GM23338 (cell line): ENCODE measurements at regions not wholly inside any gene's neighbourhood (a gene's known extent, or its start where the extent isn't known, plus 50 kb on each side); places are given as distances from the start of the nearest gene placed in this dataset.
"Not testable (repeated sequence)": the region's sequence is repeated elsewhere in the genome, so short reads cannot be mapped to it uniquely, and the experiment has no call there.

Experiments used
- ATAC-seq: fragments of 200-7000 bp; cut with Tn5 transposase; 3 replicates; pipeline ENCODE4 v1.9.1; 2020
- DNase-seq: peaks from one replicate; pipeline ENCODE4 v3.0.0-alpha.2; 2015; ENCODE audit warnings: low spot score
- H2AFZ ChIP-seq: fragments of 200-600 bp; sonication (generic); 2 replicates; pipeline ENCODE4 v1.8.0; 2016; ENCODE audit warnings: antibody characterized with exemption, mild to moderate bottlenecking, moderate library complexity
- H3F3A ChIP-seq: fragments of 200-600 bp; sonication (generic); replicated peaks from 2 replicates; pipeline ENCODE4 v1.8.0; 2017; ENCODE audit warnings: antibody characterized with exemption, mixed run types, low read depth
- H3K27ac ChIP-seq: fragments of 200-600 bp; sonication (generic); 2 replicates; pipeline ENCODE4 v1.6.1; 2016; ENCODE audit warnings: low read depth
- H3K27me3 ChIP-seq: fragments of 200-600 bp; sonication (generic); 2 replicates; pipeline ENCODE4 v1.8.0; 2016; ENCODE audit warnings: mild to moderate bottlenecking, mixed run types, moderate library complexity; ENCODE audit not compliant: insufficient read depth
- H3K36me3 ChIP-seq: fragments of 200-600 bp; sonication (generic); 2 replicates; pipeline ENCODE4 v1.8.0; 2016; ENCODE audit warnings: mild to moderate bottlenecking; ENCODE audit not compliant: insufficient read depth
- H3K4me1 ChIP-seq: fragments of 200-600 bp; sonication (generic); 2 replicates; pipeline ENCODE4 v1.8.0; 2016; ENCODE audit warnings: mild to moderate bottlenecking, moderate library complexity; ENCODE audit not compliant: insufficient read depth
- H3K4me2 ChIP-seq: fragments of 200-600 bp; sonication (generic); 2 replicates; pipeline ENCODE4 v1.7.1; 2017; ENCODE audit warnings: mixed run types
- H3K4me3 ChIP-seq: fragments of 200-600 bp; sonication (generic); 2 replicates; pipeline ENCODE4 v1.6.1; 2016; ENCODE audit warnings: mixed run types
- H3K79me2 ChIP-seq: fragments of 200-600 bp; sonication (generic); replicated peaks from 2 replicates; pipeline ENCODE4 v1.8.0; 2017; ENCODE audit warnings: mild to moderate bottlenecking; ENCODE audit not compliant: insufficient read depth
- H3K9me2 ChIP-seq: fragments of 200-600 bp; sonication (generic); 2 replicates; pipeline ENCODE4 v1.8.0; 2017; ENCODE audit not compliant: insufficient read depth
- H4K20me1 ChIP-seq: fragments of 200-600 bp; sonication (generic); replicated peaks from 2 replicates; pipeline ENCODE4 v1.8.0; 2017; ENCODE audit warnings: mild to moderate bottlenecking; ENCODE audit not compliant: insufficient read depth
- H3K27ac Mint-ChIP-seq: 2 replicates; pipeline ENCODE4 v1.8.0; 2020; ENCODE audit warnings: inconsistent platforms, mild to moderate bottlenecking, moderate library complexity, mixed read lengths
- H3K27me3 Mint-ChIP-seq: 3 replicates; pipeline ENCODE4 v1.8.0; 2022; ENCODE audit warnings: low read depth, mild to moderate bottlenecking, moderate library complexity, mixed read lengths, inconsistent platforms; ENCODE audit not compliant: insufficient read depth, poor library complexity
- H3K36me3 Mint-ChIP-seq: 3 replicates; pipeline ENCODE4 v1.8.0; 2021; ENCODE audit warnings: low read depth, mild to moderate bottlenecking, inconsistent platforms, moderate library complexity, mixed read lengths
- H3K4me1 Mint-ChIP-seq: 3 replicates; pipeline ENCODE4 v1.8.0; 2020; ENCODE audit warnings: mild to moderate bottlenecking, inconsistent platforms, mixed read lengths
- H3K4me3 Mint-ChIP-seq: 3 replicates; pipeline ENCODE4 v1.8.0; 2021; ENCODE audit warnings: moderate library complexity, mild to moderate bottlenecking, inconsistent platforms, mixed read lengths
- H3K9me3 Mint-ChIP-seq: 3 replicates; pipeline ENCODE4 v1.8.0; 2020; ENCODE audit warnings: moderate library complexity, mild to moderate bottlenecking, inconsistent platforms, mixed read lengths
- CTCF ChIP-seq, 2 experiments: fragments of 200-600 bp in 1 of 2; sonication (generic) in 1 of 2; conservative IDR thresholded peaks; 2 replicates each; pipeline versions ENCODE4 v1.5.1 to v1.6.1; 2016 to 2017; ENCODE audit warnings: antibody characterized with exemption in 2 of 2, low read depth in 2 of 2, mild to moderate bottlenecking in 2 of 2, moderate library complexity in 1 of 2
- EZH2phosphoT487 ChIP-seq: fragments of 200-600 bp; sonication (generic); IDR thresholded peaks from one replicate; pipeline ENCODE4 v1.8.1; 2018; ENCODE audit warnings: antibody characterized with exemption; ENCODE audit not compliant: unreplicated experiment
- NANOG ChIP-seq: IDR thresholded peaks from 2 replicates; pipeline ENCODE4 v1.6.1; 2016; ENCODE audit warnings: antibody characterized with exemption, borderline replicate concordance
- POLR2AphosphoS5 ChIP-seq: IDR thresholded peaks from 2 replicates; pipeline ENCODE4 v1.6.1; 2016; ENCODE audit warnings: antibody characterized with exemption, low read depth
- ZNF462 ChIP-seq: fragments of 250-450 bp; sonication (Bioruptor Pico); IDR thresholded peaks from 2 replicates; pipeline ENCODE4 v1.5.0; 2020; ENCODE audit warnings: mild to moderate bottlenecking, moderate library complexity

- H3K4me1 Mint-ChIP-seq, H3K79me2 ChIP-seq, H4K20me1 ChIP-seq, H3K27me3 Mint-ChIP-seq, ATAC-seq, H3K27ac Mint-ChIP-seq, H3K4me2 ChIP-seq, H3K27ac ChIP-seq, H2AFZ ChIP-seq, H3K4me1 ChIP-seq, H3K27me3 ChIP-seq, H3K4me3 ChIP-seq, H3K9me2 ChIP-seq, H3F3A ChIP-seq, H3K4me3 Mint-ChIP-seq: not testable (repeated sequence)
- Mint-ChIP-seq H3K36me3 (peaks cover 24% of the 10 kb centered on the region; the same call in 2 of the 3 replicates), H3K9me3 (peaks cover 87% of the 10 kb centered on the region)
- peaks cover 54% of the 10 kb centered on the region for H3K36me3 ChIP-seq
- peak; percentile 14 for DNase-seq
These were observed 301.6 kb downstream of the ZNF33B start for GRCh38 chr10:42336593-42337337.

GRCh38 chr10:42335653-42336296 is 302.6 kb downstream of the ZNF33B start:
- not testable (repeated sequence) for H3K4me1 ChIP-seq, H3K4me2 ChIP-seq, H3K27ac Mint-ChIP-seq, H3K9me2 ChIP-seq, H3K27ac ChIP-seq, H3K4me1 Mint-ChIP-seq, H4K20me1 ChIP-seq, ATAC-seq, DNase-seq, H3F3A ChIP-seq, H3K79me2 ChIP-seq, H3K4me3 ChIP-seq, H3K27me3 ChIP-seq, H3K4me3 Mint-ChIP-seq, H3K27me3 Mint-ChIP-seq, H2AFZ ChIP-seq
- Mint-ChIP-seq H3K9me3 (peaks cover 83% of the 10 kb centered on the region), H3K36me3 (peaks cover 27% of the 10 kb centered on the region; the same call in 2 of the 3 replicates)
- H3K36me3 ChIP-seq = peaks cover 47% of the 10 kb centered on the region

GRCh38 chr10:42304341-42304740 is 334.0 kb downstream of the ZNF33B start:
- ATAC-seq = no peak
- peaks cover 97% of the 10 kb centered on the region for H3K36me3 Mint-ChIP-seq
- TF ChIP-seq CTCF (conservative IDR thresholded peaks at IDR 0.05; ENCODE audit: low read depth in 2 of 2) = no peak
- no peak for TF ChIP-seq ZNF462 (CRISPR knock-in tag)
- no peak for TF ChIP-seq POLR2AphosphoS5
- TF ChIP-seq NANOG = no peak
- TF ChIP-seq EZH2phosphoT487 = no peak

More at GRCh38 chr10:42304341-42304740, 334.0 kb downstream of the ZNF33B start:
- H3K4me1 Mint-ChIP-seq = no peaks in the 10 kb centered on the region
- Histone ChIP-seq H3K4me2 (no peak overlapping the region), H3K36me3 (peaks cover 34% of the 10 kb centered on the region), H4K20me1 (no peaks in the 10 kb centered on the region), H3K9me2 (no peaks in the 10 kb centered on the region), H3K79me2 (no peaks in the 10 kb centered on the region), H3K27ac (no peak overlapping the region), H2AFZ (no peak overlapping the region), H3F3A (no peaks in the 10 kb centered on the region), H3K27me3 (no peaks in the 10 kb centered on the region), H3K4me3 (no peak overlapping the region), H3K4me1 (no peaks in the 10 kb centered on the region)
- H3K4me3 Mint-ChIP-seq = no peak overlapping the region
- DNase-seq = no peak
- H3K27me3 Mint-ChIP-seq = peaks cover 54% of the 10 kb centered on the region
- no peak overlapping the region for H3K27ac Mint-ChIP-seq
- peaks cover 98% of the 10 kb centered on the region for H3K9me3 Mint-ChIP-seq
